Endothelial cell of umbilical vein (primary cell): ENCODE measurements at regions not wholly inside any gene's neighbourhood (a gene's known extent, or its start where the extent isn't known, plus 50 kb on each side); places are given as distances from the start of the nearest gene placed in this dataset.

Experiments used
- EZH2 ChIP-seq: IDR thresholded peaks from 2 replicates; pipeline ENCODE4 v1.6.1; 2012; ENCODE audit warnings: borderline replicate concordance, low read depth, mild to moderate bottlenecking, moderate library complexity, low read length, inconsistent platforms; ENCODE audit not compliant: severe bottlenecking
- POLR2A ChIP-seq: IDR thresholded peaks from 2 replicates; pipeline ENCODE4 v1.6.1; 2012; ENCODE audit warnings: low read depth, mild to moderate bottlenecking, control low read depth, low read length

DNA sequence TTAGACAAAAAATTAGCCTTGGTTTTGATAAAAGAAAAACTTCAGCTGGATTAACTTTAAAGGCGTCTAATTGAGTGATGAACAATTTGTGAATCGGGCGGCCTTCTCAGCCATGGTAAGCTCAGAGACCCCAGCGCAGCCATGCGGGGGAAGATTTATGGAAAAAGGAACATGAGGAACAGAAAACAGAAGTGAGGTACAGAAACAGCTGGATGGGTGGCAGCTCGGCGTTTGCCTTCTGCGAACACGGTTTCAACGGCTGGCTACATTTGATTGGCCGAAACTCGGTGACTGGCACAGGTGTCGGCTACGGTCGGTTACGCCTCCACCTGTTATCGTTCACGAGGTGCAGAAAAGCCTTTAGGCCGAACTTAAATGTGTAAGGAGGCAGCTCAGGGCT lies 401.4 kb upstream of the FAT1 start:
- TF ChIP-seq EZH2 (no peak), POLR2A (no peak)
